Adrenal gland (tissue), 9 donors: ENCODE measurements at regions not wholly inside any gene's neighbourhood (a gene's known extent, or its start where the extent isn't known, plus 50 kb on each side); places are given as distances from the start of the nearest gene placed in this dataset.

Experiments used
- DNase-seq, 7 donors: peaks; one replicate each; pipeline ENCODE4 v3.0.0-alpha.2; 2019 to 2020
- H3K27ac ChIP-seq, 5 donors: fragments of 200-600 bp; sonication (generic) in 4 of 5; 1 replicate in 3 of 5; 2 replicates in 2 of 5; pipeline versions ENCODE4 v1.5.1 to v1.8.0; 2016 to 2020; ENCODE audit warnings: mild to moderate bottlenecking in 1 of 5
- H3K27me3 ChIP-seq: fragments of 200-600 bp; 2 replicates; pipeline ENCODE4 v1.8.0; 2021
- H3K36me3 ChIP-seq, 2 donors: fragments of 200-600 bp; replicated peaks in 1 of 2; 1 replicate in 1 of 2; 2 replicates in 1 of 2; pipeline versions ENCODE4 v1.5.1 to v1.8.0; 2018 to 2022
- H3K4me1 ChIP-seq, 2 donors: fragments of 200-600 bp; replicated peaks in 1 of 2; 1 replicate in 1 of 2; 2 replicates in 1 of 2; pipeline versions ENCODE4 v1.5.1 to v1.8.0; 2018 to 2021
- H3K4me3 ChIP-seq, 4 donors: fragments of 200-600 bp; sonication (generic) in 3 of 4; one replicate each; pipeline ENCODE4 v1.5.1; 2016 to 2018
- H3K9me3 ChIP-seq, 3 donors: fragments of 200-600 bp; sonication (generic) in 1 of 3; replicated peaks in 1 of 3; 1 replicate in 2 of 3; 2 replicates in 1 of 3; pipeline versions ENCODE4 v1.5.1 to v1.8.0; 2016 to 2021
- POLR2A ChIP-seq, 2 donors: fragments of 450-650 bp; IDR thresholded peaks; one replicate each; pipeline ENCODE4 v1.6.1; 2017; ENCODE audit warnings: antibody characterized with exemption in 2 of 2, mild to moderate bottlenecking in 2 of 2, moderate library complexity in 1 of 2
- WGBS, 4 donors: extraction: QIAGEN DNeasy Blood & Tissue Kit in 2 of 4; methylation state at CpG; one replicate each; pipeline versions ENCODE4 v1.1.5 to v1.1.7; 2013 to 2017; 5-methylcytosine and 5-hydroxymethylcytosine counted together
- intact Hi-C, 2 donors: fragments of 100-400 bp; cut with DNase I; formaldehyde crosslinking; loops; one replicate each; pipeline versions ENCODE4 v1.14.1 to v1.15.0; 2022 to 2023
- TF ChIP-seq, protein P1 (sequence below), 6 experiments: fragments of 450-650 bp in 4 of 6; fragments of 200-600 bp in 2 of 6; sonication (generic) in 1 of 6; IDR thresholded peaks; 1 replicate in 5 of 6; 2 replicates in 1 of 6; pipeline versions ENCODE4 v1.5.1 to v1.8.0; 2016 to 2021; ENCODE audit warnings: antibody characterized with exemption in 6 of 6, mild to moderate bottlenecking in 2 of 6, moderate library complexity in 1 of 6
- donor health status: healthy with polysubstance abuse.
- donor health status: Bipolar disorder and iron deficiency.
- donor health status: DM: yes; HTN: yes; CAD: no.
- donor health status: DM: no; HTN: no; CAD: no.
- donor health status: DM: no; HTN: no; CAD: no.

DNA sequence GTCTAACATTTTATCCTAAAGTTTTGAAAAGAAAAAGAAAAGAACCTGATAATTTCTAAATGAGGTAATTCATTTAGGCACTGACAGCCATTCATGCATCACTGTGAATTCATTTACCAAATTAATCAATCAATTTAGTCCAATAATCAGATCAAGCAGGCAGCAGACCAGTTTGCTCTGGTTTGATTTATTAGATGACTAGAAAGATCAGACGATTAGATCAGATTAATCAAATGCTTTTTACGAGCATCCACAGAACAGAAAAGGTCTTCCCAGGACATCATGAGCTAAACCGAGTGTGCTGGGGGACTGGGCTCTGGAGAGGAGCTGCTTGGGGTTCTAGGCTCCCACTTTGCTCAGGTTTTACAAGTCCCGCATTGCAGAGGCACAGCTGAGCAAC is 226.5 kb upstream of the MYO3A start:
- DNase-seq: no peak
- no peak overlapping the region for H3K27ac ChIP-seq
- intact Hi-C loops: no loop called here
- H3K27me3 ChIP-seq: no peaks in the 10 kb centered on the region
- TF ChIP-seq, protein P1, sequence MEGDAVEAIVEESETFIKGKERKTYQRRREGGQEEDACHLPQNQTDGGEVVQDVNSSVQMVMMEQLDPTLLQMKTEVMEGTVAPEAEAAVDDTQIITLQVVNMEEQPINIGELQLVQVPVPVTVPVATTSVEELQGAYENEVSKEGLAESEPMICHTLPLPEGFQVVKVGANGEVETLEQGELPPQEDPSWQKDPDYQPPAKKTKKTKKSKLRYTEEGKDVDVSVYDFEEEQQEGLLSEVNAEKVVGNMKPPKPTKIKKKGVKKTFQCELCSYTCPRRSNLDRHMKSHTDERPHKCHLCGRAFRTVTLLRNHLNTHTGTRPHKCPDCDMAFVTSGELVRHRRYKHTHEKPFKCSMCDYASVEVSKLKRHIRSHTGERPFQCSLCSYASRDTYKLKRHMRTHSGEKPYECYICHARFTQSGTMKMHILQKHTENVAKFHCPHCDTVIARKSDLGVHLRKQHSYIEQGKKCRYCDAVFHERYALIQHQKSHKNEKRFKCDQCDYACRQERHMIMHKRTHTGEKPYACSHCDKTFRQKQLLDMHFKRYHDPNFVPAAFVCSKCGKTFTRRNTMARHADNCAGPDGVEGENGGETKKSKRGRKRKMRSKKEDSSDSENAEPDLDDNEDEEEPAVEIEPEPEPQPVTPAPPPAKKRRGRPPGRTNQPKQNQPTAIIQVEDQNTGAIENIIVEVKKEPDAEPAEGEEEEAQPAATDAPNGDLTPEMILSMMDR (IDR thresholded peaks at IDR 0.05): no peak
- TF ChIP-seq POLR2A (IDR thresholded peaks at IDR 0.05): no peak
- no peaks in the 10 kb centered on the region for H3K36me3 ChIP-seq
- no peak overlapping the region for H3K4me3 ChIP-seq
- no peaks in the 10 kb centered on the region for H3K9me3 ChIP-seq
- no peaks in the 10 kb centered on the region for H3K4me1 ChIP-seq
- 38 to 62% (median 53%) methylated on average over 4 of the region's 4 CpGs for WGBS, 4 donors

DNA sequence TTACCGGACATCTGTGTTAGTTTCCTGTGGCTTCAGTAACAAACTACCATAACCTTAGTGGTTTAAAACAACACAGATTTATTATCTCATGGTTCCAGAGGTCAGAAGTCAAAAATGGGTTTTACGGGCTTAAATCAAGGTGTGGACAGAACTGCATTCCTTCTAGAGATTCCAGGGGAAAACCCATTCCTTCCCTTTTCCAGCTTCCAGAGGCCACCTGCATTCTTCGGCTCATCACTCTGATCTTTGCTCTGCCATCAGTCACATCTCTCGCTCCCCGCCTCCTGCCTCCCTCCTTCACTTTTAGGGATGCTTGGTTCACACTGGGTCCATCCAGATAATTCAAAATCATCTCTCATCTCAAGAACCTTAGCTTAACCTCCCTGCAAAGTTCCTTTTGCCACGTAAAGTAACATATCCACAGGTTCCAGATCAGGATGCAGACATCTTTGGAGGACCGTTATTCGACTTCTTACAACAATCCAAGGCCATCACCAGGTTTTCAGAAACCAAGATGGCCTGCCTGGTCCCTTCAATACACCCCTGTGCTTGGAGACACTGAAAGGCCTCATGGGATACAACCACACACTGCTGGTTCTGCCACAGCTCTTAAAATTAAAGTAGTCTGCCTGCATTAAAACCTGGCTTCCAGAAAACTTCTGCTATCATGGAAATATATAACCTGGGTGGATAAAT is 225.9 kb upstream of the MYO3A start:
- no peak overlapping the region for H3K27ac ChIP-seq
- TF ChIP-seq, protein P1 (IDR thresholded peaks at IDR 0.05): no peak
- no peak for TF ChIP-seq POLR2A (IDR thresholded peaks at IDR 0.05)
- no peaks in the 10 kb centered on the region for H3K27me3 ChIP-seq
- H3K9me3 ChIP-seq: no peaks in the 10 kb centered on the region
- H3K4me3 ChIP-seq: no peak overlapping the region
- intact Hi-C loops: no loop called here
- no peak for DNase-seq
- no peaks in the 10 kb centered on the region for H3K4me1 ChIP-seq
- WGBS, 4 donors: 77 to 84% (median 82%) methylated on average over 8 of the region's 8 CpGs
- no peaks in the 10 kb centered on the region for H3K36me3 ChIP-seq

DNA sequence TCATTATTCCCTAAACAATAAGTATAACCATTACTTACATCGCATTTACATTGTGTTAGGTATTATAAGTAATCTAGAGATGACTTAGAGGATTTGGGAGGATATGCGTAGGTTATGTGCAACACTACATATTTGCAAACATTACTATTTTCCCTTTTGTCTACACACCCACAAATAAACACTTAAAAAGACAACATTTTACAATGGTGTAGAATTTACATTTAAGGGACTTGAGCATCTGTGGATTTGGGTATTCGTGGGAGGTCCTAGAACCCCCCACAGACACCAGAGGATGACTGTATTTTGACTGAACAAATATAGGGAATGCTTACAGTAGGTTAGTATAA is 220.2 kb upstream of the MYO3A start:
- no peak overlapping the region for H3K27ac ChIP-seq
- WGBS, 4 donors: 75 to 86% (median 84%) methylated on average over 3 of the region's 3 CpGs
- H3K36me3 ChIP-seq: no peaks in the 10 kb centered on the region
- H3K9me3 ChIP-seq: no peaks in the 10 kb centered on the region
- no peaks in the 10 kb centered on the region for H3K27me3 ChIP-seq
- no peak overlapping the region for H3K4me3 ChIP-seq
- intact Hi-C loops: no loop called here
- no peaks in the 10 kb centered on the region for H3K4me1 ChIP-seq
- no peak for DNase-seq
- no peak for TF ChIP-seq POLR2A (IDR thresholded peaks at IDR 0.05)
- TF ChIP-seq, protein P1 (IDR thresholded peaks at IDR 0.05): no peak

DNA sequence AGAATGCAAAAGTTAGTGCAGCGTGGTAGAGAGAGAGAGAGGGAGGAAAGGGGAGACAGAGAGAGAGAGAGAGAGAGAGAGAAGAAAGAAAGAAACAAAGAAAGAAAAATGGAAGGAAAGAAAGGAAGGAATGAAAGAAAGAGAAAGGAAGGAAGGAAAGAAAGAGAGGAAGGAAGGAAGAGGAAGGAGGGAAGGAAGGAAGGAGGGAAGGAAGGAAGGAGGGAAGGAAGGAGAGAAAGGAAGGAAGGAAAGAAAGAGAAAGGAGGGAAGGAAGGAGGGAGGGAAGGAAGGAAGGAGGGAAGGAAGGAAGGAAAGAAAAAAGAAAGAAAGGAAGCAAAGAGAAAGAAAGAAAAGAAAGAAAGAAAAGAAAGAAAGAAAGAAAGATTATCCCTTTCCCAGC is 209.8 kb upstream of the MYO3A start:
- H3K27ac ChIP-seq: no peak overlapping the region
- no peaks in the 10 kb centered on the region for H3K9me3 ChIP-seq
- TF ChIP-seq, protein P1 (IDR thresholded peaks at IDR 0.05): no peak
- no peak for TF ChIP-seq POLR2A (IDR thresholded peaks at IDR 0.05)
- H3K36me3 ChIP-seq: no peaks in the 10 kb centered on the region
- intact Hi-C loops: no loop called here
- DNase-seq: no peak
- H3K4me1 ChIP-seq: no peaks in the 10 kb centered on the region
- no peak overlapping the region for H3K4me3 ChIP-seq
- WGBS, 4 donors: 83 to 98% (median 92%) methylated on average over 1 of the region's 1 CpG
- H3K27me3 ChIP-seq: no peaks in the 10 kb centered on the region
